KBM-7 (cell line): ENCODE measurements at regions not wholly inside any gene's neighbourhood (a gene's known extent, or its start where the extent isn't known, plus 50 kb on each side); places are given as distances from the start of the nearest gene placed in this dataset.
A peak's percentile ranks its signal among the peaks of the same experiment; 100 is the strongest.

ENCODE experiments used
- DNase-seq: peaks from one replicate; pipeline ENCODE4 v3.0.0-alpha.2; 2015
- in situ Hi-C: fragments of 300-500 bp; cut with MboI; formaldehyde crosslinking; loops from 2 replicates; pipeline ENCODE4 v1.14.3; 2020; ENCODE audit warnings: low sequenced_read_pairs, low pct_unique_long_range_greater_than_20kb, mixed read lengths

GRCh38 chr11:70544774-70545609 lies 146.7 kb downstream of the CTTN start:
- in situ Hi-C loops: no loop called here
- no peak for DNase-seq

GRCh38 chr11:70545610-70545912 lies 147.2 kb downstream of the CTTN start:
- no peak for DNase-seq
- in situ Hi-C loops: no loop called here

- in situ Hi-C loops: no loop called here
- no peak for DNase-seq
Measured at GRCh38 chr11:70546191-70546940, 148.0 kb downstream of the CTTN start.

DNA sequence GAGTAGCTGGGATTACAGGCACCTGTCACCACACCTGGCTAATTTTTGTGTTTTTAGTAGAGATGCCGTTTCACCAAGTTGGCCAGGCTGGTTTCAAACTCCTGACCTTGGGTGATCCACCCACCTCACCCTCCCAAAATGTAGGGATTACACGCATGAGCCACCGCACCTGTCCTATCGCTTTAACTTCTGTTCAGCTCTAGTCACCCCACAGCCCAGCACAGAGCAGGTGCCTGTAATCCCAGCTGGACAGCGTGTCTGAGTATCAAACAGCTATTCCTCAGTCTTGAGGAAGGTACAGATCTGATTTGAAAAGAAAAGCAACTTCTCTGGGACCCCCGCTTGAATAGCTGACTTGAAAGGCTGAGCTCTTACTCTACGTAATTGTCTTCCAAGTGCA lies 149.1 kb downstream of the CTTN start:
- in situ Hi-C loops: no loop called here
- no peak for DNase-seq

- DNase-seq: no peak
- in situ Hi-C loops: no loop called here
Measured at GRCh38 chr11:70547821-70548670, 149.7 kb downstream of the CTTN start.

DNA sequence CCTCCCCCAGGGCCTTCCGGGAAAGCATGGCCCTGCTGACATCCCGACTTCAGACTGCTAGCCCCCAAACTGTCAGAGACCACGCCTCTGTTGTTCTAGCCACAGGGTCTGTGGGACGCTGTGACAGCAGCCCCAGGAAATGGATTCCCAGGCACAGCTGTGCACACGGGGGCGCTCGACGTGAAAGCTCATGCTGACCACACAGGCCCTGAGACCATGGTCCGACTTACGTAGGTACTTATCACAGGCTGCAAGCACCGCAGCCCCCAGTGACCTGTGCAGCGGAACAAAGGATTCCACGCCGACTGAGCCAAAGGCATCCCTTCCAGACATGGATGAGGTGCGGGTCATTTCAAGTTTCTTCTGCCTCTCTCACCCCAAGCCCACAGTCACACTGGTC lies 150.6 kb downstream of the CTTN start:
- in situ Hi-C loops: no loop called here
- DNase-seq: no peak

GRCh38 chr11:70549386-70549785 lies 151.1 kb downstream of the CTTN start:
- no peak for DNase-seq
- in situ Hi-C loops: no loop called here

DNA sequence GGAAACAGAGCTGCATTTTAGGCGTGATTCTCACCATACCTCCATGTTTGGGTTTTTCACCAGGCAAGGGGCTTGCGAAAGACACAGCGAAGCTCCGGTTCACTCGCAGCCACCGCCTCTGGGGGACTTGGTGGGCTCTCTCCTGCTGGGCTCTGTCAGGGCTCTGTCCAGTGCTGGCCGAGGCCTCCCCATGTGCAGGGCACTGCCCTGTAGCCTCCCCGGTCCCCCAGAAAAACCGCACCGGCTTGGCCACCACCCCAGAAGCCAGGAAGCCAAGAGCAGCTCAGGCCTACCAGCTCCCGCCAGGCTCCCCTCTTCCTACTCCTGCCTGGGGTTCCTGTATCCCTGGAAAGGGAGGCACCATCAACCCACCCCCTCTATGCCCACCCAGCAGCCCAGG lies 151.5 kb downstream of the CTTN start:
- in situ Hi-C loops: no loop called here
- DNase-seq: no peak

DNA sequence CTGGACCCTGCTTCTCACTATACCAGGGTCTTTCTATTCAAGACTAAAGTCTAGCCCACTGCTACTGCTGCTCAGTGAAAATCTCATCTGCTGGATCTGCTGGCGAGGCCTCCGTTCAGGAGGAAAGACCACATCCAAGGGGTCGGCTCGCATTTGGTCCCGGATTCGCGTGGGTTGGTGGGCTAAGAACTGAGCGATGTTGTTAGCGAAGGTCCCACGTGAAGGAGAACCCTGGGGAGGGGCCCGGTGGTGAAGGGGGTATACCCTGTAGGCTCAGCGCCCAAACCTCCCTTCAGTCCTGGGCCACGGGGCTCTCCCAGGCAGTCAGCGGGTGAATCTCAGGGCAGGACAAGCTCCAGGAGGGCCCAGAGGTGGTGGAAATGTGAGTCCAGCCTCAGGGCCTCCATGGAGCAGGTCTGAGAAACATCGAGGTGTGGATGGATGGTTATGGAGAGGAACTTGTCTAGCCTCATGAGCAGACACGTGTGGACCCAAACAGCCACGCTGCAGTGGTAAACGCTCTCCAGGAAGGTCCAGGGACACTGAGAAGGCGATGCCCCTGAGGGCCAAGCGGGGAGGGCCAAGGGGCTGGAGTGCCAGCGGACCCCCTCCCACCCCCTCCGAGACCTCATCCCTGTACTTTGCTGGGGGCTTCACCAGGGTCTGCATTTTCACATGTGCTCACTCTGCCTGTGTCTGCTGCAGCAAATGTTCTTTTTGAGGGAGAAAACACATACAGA lies 152.3 kb downstream of the CTTN start:
- in situ Hi-C loops: no loop called here
- DNase-seq: no peak

GRCh38 chr11:70551351-70552166 lies 153.2 kb downstream of the CTTN start:
- no peak for DNase-seq
- in situ Hi-C loops: no loop called here

- in situ Hi-C loops: no loop called here
- no peak for DNase-seq
Measured at GRCh38 chr11:70552167-70553150, 154.1 kb downstream of the CTTN start.

DNA sequence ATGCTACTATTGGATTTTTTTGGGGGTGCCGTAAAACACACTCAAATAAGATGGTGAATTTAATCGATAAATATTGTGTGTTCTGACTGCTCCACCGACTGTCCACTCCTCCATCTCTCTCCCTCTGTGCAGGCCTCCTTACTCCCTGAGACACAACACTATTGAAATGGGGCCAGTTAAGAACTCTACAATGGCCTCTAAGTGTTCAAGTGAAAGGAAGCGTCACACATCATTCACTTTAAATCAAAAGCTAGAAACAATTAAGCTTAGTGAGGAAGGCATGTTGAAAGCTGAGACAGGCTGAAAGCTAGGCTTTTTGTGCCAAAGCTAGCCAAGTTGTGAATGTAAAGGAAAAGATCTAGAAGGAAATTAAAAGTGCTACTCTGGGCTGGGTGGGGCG lies 156.7 kb downstream of the CTTN start:
- in situ Hi-C loops: no loop called here
- DNase-seq: no peak

DNA sequence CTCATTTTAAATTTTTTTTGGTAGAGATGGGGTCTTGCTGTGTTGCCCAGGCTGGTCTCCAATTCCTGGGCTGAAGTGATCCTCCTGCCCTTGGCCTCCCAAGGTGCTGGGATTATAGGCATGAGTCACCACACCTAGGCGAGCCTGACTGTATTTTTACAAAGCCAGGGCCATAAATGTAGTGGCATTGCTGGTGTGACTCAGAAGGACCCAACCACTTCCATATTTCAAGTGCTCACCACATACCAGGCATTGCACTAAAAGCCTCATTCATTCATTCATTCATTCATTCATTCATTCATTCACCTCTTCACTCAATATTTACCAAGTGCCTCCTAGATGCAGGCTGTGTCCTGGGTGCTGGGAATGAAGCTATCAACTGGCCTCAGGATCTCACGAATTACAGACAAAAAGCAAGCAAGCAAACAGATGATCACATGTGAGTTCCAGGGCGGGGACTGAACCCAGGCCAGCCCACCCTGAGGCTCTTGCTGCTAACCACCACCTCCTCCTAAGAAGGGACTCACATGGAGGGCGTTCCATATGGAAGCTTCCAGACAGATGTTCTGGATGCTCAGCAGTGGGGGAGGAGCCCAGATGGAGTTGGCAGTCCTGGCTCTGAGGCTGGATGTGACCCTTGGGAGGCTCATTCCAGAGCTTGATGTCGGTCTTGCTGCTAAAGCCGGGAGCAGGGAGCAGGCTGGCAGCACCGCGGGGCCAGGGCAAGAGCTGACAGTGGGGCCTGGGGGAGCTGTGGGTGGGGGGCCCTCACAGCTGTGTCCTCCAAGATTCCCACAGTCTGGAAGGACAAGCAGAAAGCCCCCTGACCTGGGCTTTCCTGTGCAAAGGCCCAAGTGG lies 158.8 kb downstream of the CTTN start:
- DNase-seq: peak; percentile 13
- in situ Hi-C loops: no loop called here

DNA sequence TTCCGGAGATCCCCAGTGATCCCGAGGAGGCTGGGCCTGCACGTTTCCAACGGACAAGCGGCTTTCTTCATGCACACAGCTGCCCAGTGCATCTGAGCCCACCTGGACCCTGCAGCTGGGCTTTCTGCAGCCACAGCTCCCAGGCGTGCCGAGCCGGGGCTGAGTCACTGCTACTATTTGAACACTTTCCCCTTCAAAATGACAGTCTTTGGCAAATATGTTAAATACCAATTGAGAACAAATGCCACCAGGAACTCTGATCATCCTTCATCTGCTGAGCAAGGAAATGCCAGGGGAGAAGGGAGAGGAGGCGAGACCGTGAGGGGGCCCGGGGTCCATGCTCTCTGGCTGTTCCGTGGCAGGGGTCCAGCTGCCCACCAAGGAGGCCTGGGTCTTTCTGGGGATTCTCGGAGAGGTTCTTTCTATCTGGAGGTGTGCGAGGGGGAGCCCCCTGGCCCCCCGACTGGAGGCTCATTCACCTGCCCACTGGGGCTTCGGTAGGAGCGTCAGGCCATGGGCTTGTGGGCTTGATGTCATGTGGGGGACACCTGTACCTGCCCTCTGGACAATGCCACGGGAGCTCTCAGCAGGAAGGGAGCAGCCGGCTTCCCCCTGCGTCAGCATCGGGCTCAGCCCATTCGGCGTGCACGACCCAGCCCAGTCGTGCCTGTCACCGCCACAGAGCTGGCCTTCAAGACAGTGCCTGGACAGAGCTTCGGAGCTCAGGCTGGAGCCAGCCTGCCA lies 159.6 kb downstream of the CTTN start:
- in situ Hi-C loops: no loop called here
- DNase-seq: no peak

DNA sequence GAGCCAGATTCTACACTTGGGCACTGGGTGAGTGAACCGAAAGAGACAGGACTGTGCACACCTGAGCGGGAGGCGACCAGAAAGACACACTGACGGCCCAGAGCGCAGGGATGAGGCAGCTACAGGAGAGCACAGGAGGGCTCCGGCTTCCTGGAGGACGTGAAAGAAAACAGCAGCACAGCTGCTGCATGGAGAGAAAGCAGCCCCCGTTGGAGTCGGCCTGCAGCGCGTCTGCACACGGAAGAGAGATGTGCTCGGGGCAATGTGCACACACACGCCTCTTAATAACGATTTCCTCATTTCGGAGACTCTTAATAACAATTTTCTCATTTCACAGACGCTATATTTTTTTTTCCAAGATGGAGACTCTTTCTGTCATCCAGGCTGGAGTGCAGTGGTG lies 160.4 kb downstream of the CTTN start:
- in situ Hi-C loops: no loop called here
- no peak for DNase-seq

DNA sequence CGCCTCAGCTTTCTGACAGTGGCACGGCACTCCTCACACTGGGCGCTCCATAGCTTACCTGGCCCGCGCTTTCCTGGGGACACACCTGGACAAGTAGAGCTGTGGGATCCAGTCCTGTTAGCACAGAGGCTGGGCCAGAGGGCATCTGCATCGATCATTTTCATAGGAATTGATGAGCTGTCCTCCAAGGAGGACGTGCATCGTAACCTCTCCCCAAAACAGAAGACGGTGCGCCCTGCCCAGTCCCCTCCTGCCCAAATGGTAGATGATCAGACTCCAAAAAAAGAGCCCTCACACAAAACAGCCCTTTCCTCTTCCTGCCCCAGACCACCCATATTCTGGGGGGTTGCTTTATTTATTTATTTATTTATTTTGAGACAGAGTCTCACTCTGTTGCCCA lies 161.2 kb downstream of the CTTN start:
- in situ Hi-C loops: no loop called here
- DNase-seq: no peak
